ENCODE measurements at regions not wholly inside any gene's neighbourhood (a gene's known extent, or its start where the extent isn't known, plus 50 kb on each side); places are given as distances from the start of the nearest gene placed in this dataset.

DNA sequence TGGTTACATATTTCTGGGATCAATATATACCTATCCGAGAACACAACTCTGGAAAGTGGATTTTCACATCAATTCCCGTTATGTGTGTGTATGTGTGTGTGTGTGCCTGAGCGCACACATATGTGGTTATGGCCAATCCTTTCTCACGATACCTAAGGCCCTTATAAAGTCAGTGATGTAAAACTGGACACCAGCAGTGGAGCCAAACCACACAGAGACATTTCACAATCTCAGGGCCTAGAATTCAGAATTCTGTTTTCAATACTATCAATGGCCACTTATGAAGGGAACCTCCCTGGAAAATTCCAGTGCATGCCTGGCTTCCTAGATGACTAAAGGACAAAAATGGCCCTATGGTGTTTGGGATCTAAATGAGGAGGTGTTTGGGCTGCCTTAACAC, 187.3 kb upstream of the UBL3 start:
- no peak overlapping the region for H3K4me3 ChIP-seq (ENCODE audit: low read depth, low read length)
- DNase-seq (ENCODE audit: low read depth, low spot score) = peak; percentile 70
- in situ Hi-C loops (cut with HindIII; ENCODE audit: low sequenced_read_pairs) = no loop called here
- TF ChIP-seq CTCF (IDR thresholded peaks at IDR 0.05; ENCODE audit: low read depth, low read length) = no peak

GRCh38 chr13:30037306-30037705, 186.9 kb upstream of the UBL3 start:
- in situ Hi-C loops (cut with HindIII; ENCODE audit: low sequenced_read_pairs) = no loop called here
- no peak for TF ChIP-seq CTCF (IDR thresholded peaks at IDR 0.05; ENCODE audit: low read depth, low read length)
- H3K4me3 ChIP-seq (ENCODE audit: low read depth, low read length) = no peak overlapping the region
- peak; percentile 42 for DNase-seq (ENCODE audit: low read depth, low spot score)

- no peak overlapping the region for H3K4me3 ChIP-seq (ENCODE audit: low read depth, low read length)
- in situ Hi-C loops (cut with HindIII; ENCODE audit: low sequenced_read_pairs) = no loop called here
Measured at GRCh38 chr13:30034458-30034795, 184.0 kb upstream of the UBL3 start.

GRCh38 chr13:30033681-30034457, 183.5 kb upstream of the UBL3 start:
- peak; percentile 92 for DNase-seq (ENCODE audit: low read depth, low spot score)
- no peak for TF ChIP-seq CTCF (IDR thresholded peaks at IDR 0.05; ENCODE audit: low read depth, low read length)
- in situ Hi-C loops (cut with HindIII; ENCODE audit: low sequenced_read_pairs) = no loop called here
- H3K4me3 ChIP-seq (ENCODE audit: low read depth, low read length) = no peak overlapping the region

More at GRCh38 chr13:30034458-30034795, 184.0 kb upstream of the UBL3 start:
- DNase-seq (ENCODE audit: low read depth, low spot score) = no peak
- no peak for TF ChIP-seq CTCF (IDR thresholded peaks at IDR 0.05; ENCODE audit: low read depth, low read length)

DNA sequence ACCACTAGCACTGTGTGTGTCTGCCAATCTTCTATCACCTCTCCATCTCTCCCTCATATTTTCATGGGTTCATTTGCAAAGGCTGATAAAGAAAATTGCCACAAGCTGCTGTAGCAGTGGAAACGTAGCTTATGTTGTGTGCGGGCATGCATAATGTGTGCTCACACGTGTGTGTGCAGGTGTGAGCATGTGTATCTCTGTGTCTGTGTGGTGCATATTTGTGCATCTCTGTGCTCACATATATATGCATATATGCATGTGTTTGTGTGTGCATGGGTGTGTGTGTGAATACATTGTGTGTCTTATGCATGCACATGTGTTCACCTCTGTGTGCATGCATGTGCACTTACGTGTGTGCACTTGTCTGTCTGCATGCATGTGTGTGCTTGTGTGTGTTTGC, 181.8 kb upstream of the UBL3 start:
- in situ Hi-C loops (cut with HindIII; ENCODE audit: low sequenced_read_pairs) = no loop called here
- no peak for DNase-seq (ENCODE audit: low read depth, low spot score)
- TF ChIP-seq CTCF (IDR thresholded peaks at IDR 0.05; ENCODE audit: low read depth, low read length) = no peak
- H3K4me3 ChIP-seq (ENCODE audit: low read depth, low read length) = no peak overlapping the region

DNA sequence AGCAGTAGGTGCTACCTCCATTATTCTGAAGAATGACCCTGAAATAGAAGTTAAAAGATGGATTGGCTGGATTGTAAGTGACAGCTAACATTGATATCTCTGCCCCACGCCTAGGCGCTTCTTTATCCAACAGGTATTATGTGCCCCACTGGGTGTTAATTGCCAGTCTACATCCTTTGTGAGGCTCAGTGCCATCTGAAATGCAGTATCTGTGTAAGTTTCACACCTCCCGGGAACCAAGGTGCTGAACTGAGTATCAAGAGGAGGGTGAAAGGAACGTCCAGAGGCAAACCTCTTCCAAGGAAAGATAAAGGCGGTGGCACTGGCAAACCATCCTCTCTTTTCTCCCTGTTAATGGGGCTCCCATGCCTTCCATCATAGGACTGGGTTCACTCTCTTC, 181.1 kb upstream of the UBL3 start:
- no peak for TF ChIP-seq CTCF (IDR thresholded peaks at IDR 0.05; ENCODE audit: low read depth, low read length)
- no peak for DNase-seq (ENCODE audit: low read depth, low spot score)
- in situ Hi-C loops (cut with HindIII; ENCODE audit: low sequenced_read_pairs) = no loop called here
- H3K4me3 ChIP-seq (ENCODE audit: low read depth, low read length) = no peak overlapping the region

Data from astrocyte of the spinal cord (primary cell).